IgD-negative memory B cell (primary cell): ENCODE measurements at regions not wholly inside any gene's neighbourhood (a gene's known extent, or its start where the extent isn't known, plus 50 kb on each side); places are given as distances from the start of the nearest gene placed in this dataset.

ENCODE experiments used
- H3K27ac Mint-ChIP-seq, 3 donors: one replicate each; pipeline ENCODE4 v1.8.0; 2020 to 2022; ENCODE audit warnings: mild to moderate bottlenecking in 3 of 3, mixed read lengths in 3 of 3, moderate library complexity in 1 of 3
- H3K27me3 Mint-ChIP-seq: one replicate; pipeline ENCODE4 v1.8.0; 2021; ENCODE audit warnings: mixed read lengths
- H3K36me3 Mint-ChIP-seq: one replicate; pipeline ENCODE4 v1.8.0; 2020; ENCODE audit warnings: mild to moderate bottlenecking, mixed read lengths
- H3K4me1 Mint-ChIP-seq, 3 donors: one replicate each; pipeline ENCODE4 v1.8.0; 2020 to 2022; ENCODE audit warnings: mixed read lengths in 3 of 3, mild to moderate bottlenecking in 1 of 3
- H3K4me3 Mint-ChIP-seq, 4 donors: one replicate each; pipeline ENCODE4 v1.8.0; 2020 to 2022; ENCODE audit warnings: mild to moderate bottlenecking in 4 of 4, mixed read lengths in 4 of 4, moderate library complexity in 3 of 4
- H3K9me3 Mint-ChIP-seq, 3 donors: one replicate each; pipeline ENCODE4 v1.8.0; 2020 to 2021; ENCODE audit warnings: mixed read lengths in 3 of 3, mild to moderate bottlenecking in 1 of 3

DNA sequence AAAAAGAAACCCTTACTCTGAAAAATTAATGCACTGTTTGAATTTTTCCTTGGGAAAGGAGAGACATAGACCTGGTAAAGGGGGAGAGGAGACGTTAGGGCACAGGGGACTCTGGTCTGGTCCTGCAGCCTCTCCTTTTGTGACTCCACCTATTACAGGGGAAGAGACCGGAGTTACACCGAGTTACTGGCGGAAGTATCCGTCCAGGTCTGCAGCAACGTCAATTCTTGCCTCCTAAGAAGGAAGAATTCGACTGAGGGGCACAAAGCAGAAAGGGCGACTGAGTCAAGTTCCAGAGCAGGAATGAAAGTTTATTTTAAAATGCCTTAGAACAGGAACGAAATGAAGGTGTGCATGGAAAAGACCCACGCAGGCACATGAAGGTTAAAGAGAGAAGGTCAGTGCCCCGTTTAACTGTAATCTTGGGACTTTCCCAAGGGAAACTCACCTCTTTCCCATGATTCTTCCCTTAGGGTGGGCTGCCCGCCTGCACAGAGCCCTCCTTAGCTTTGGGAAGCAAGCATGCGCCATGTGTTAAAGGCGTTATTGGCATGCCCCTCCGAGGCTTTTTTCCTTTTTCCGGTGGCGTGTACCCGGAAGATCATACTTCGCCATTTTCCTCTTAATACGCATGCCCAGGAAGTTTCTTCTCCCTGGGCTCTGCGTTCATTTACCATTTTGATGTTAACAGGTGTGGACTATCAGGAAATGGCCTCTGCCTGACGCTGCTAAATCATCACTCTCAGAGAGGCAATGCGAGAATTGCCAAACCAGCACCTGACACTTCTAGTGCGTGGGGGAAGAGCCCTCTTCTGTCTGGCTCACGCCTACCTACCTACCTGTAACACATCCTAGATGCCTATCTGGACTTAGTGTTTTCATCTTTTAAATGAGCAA is 409.6 kb upstream of the PAPPA start:
- Mint-ChIP-seq H3K27ac (no peak overlapping the region), H3K4me1 (no peaks in the 10 kb centered on the region), H3K4me3 (no peak overlapping the region), H3K36me3 (no peaks in the 10 kb centered on the region), H3K9me3 (no peaks in the 10 kb centered on the region), H3K27me3 (no peaks in the 10 kb centered on the region)

DNA sequence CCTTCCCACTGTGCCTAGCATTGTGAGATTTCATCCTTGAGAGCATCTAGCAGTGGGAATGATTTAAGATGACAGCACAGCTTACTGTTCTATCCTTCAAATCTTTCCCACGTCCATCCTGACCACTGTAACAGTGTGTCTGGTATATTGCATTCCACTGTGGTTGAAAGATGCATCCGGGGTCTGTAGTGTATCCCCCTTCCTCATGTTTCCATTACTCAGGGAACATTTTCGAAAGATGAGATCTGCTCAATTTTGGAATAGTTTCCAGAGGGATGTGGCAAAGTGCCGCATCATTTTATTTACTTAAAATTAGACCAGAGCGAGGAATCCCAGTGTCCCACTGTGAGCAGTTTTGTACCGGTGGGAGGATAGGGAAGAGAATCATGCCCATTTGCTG is 407.1 kb upstream of the PAPPA start:
- no peak overlapping the region for H3K4me3 Mint-ChIP-seq
- H3K9me3 Mint-ChIP-seq, result no peaks in the 10 kb centered on the region
- no peaks in the 10 kb centered on the region for H3K4me1 Mint-ChIP-seq
- H3K36me3 Mint-ChIP-seq, result no peaks in the 10 kb centered on the region
- H3K27ac Mint-ChIP-seq, result no peak overlapping the region
- H3K27me3 Mint-ChIP-seq, result no peaks in the 10 kb centered on the region

DNA sequence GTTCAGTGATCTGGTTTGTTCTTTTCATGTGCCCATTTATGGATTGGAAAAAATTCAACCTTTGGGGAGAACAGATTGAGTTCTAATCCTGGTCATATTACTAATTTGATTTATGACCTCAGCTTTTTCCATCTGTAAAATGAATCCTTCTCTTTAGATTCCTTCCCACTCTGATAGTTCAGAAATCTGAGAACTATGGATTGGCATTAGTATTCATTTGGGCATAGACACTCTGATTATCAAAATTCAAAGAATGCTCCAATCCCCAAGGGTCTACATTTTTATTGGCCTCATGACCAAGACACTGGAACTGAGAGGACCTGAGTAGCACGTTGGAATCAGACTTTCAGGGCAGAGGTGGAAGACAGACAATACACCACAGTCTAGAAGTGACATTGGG is 405.9 kb upstream of the PAPPA start:
- Mint-ChIP-seq H3K4me1 (no peaks in the 10 kb centered on the region), H3K27ac (no peak overlapping the region)

DNA sequence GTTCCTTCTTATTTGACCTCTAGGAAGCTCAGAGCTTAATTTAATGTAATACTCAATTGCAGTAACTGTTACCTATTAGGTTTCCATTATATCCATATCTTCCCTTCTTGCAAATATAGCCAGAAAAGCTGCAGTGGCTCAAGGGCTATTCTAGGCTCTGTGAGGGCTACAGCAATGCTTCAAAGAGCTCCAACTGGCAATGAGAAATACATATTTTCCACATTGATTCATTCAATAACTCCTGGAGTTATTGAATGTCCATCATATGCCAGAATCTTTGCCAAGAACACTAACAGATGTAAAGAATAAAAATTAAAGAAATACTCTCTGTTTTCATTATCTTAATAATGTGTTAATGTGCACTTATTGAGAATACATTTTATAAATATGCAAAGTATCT is 396.9 kb upstream of the PAPPA start:
- no peaks in the 10 kb centered on the region for H3K36me3 Mint-ChIP-seq
- H3K27ac Mint-ChIP-seq, result no peak overlapping the region
- H3K4me3 Mint-ChIP-seq, result no peak overlapping the region
- H3K4me1 Mint-ChIP-seq, result no peaks in the 10 kb centered on the region
- peaks cover 4 to 11% (median 7%) of the 10 kb centered on the region in 3 donors for H3K9me3 Mint-ChIP-seq
- no peaks in the 10 kb centered on the region for H3K27me3 Mint-ChIP-seq

More for the DNA sequence above, 405.9 kb upstream of the PAPPA start:
- H3K4me3 Mint-ChIP-seq, result no peak overlapping the region
- no peaks in the 10 kb centered on the region for H3K27me3 Mint-ChIP-seq
- H3K9me3 Mint-ChIP-seq, result no peaks in the 10 kb centered on the region
- no peaks in the 10 kb centered on the region for H3K36me3 Mint-ChIP-seq

DNA sequence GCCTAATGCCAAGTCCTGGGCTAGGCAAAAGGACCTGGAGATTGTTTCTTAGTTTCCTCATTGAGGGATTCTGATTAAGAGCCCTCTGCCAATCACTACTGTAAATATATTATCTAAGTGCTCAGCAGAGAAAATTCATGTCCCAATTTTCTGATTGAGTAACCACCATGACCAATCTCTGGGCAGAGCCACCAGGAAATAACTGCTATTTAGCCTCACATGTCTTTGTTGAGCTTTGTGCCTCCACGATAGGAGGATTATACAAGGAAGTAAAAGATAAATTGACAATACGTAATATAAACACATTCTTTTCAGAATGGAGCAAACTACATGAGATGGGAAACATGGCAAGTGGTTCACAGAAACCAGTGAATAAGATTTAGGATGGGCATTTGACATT is 396.1 kb upstream of the PAPPA start:
- Mint-ChIP-seq H3K4me3 (no peak overlapping the region), H3K27me3 (no peaks in the 10 kb centered on the region), H3K36me3 (no peaks in the 10 kb centered on the region), H3K4me1 (no peaks in the 10 kb centered on the region), H3K9me3 (peaks cover 4 to 11% (median 7%) of the 10 kb centered on the region in 3 donors), H3K27ac (no peak overlapping the region)

DNA sequence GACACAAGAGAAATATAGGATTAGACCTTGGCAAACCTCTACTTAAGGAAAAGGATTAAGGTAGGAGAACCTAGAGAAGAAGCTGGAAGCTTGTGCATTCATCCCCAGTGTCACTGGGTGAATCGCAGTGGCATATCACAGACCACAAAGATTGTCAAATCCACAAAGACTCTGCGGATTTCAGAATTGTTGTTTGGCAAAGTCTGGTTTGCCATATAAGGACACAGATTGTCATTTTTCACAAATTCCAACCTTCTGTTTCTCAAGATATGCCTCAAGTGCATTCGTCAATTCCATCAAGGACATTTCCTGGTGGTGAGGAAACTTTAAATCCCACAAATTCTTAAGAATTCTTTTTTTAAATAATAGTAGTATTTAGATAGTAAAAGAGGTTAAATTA is 395.1 kb upstream of the PAPPA start:
- H3K36me3 Mint-ChIP-seq, result no peaks in the 10 kb centered on the region

DNA sequence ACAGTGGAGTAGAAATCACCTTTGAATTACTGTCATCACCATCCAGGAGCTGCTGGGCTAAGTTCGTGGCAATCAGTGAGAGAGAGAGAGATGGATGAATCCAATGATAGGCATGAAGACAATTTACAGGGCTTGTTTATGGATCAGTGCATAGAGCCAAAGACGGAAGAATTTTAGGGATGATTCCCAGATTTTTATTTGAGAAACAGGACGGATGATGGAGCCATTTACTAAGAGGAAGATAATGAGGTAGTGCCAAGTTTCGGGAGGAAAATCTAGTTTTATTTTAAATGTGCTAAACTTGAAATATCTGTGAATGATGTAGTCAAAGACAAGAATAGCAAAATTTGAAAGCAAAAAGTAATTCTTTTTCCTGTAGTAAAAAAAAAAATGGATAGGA is 394.2 kb upstream of the PAPPA start:
- H3K27ac Mint-ChIP-seq, result no peak overlapping the region
- peaks cover 3 to 16% (median 4%) of the 10 kb centered on the region in 3 donors for H3K9me3 Mint-ChIP-seq
- H3K36me3 Mint-ChIP-seq, result no peaks in the 10 kb centered on the region
- no peak overlapping the region for H3K4me3 Mint-ChIP-seq
- no peaks in the 10 kb centered on the region for H3K27me3 Mint-ChIP-seq
- no peaks in the 10 kb centered on the region for H3K4me1 Mint-ChIP-seq

More for the DNA sequence above, 395.1 kb upstream of the PAPPA start:
- Mint-ChIP-seq H3K4me3 (no peak overlapping the region), H3K27me3 (no peaks in the 10 kb centered on the region), H3K4me1 (no peaks in the 10 kb centered on the region), H3K9me3 (peaks cover 3 to 11% (median 4%) of the 10 kb centered on the region in 3 donors), H3K27ac (no peak overlapping the region)

DNA sequence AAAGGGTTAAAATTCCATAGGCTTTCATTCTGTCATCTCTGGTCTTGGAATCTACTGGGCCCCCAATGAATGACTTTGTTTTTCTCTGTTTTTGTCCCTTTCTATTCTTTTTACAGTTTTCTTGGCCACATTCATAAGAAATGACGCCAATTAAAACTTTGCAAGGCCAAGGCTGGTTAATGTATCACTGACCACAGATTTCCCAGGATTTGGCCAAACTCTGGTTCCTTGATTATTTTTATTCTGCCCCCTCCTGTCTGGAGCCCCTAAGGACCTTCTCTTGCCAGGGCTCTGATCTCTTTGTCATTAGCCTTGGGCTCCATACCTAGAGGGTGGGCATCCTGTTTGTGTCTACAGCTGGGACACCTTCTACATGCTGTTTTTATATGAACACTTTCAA is 388.9 kb upstream of the PAPPA start:
- Mint-ChIP-seq H3K27ac (no peak overlapping the region), H3K4me3 (peak overlapping the region in 1 of 4 donors; percentile 9), H3K9me3 (peaks cover 1 to 10% (median 3%) of the 10 kb centered on the region in 3 donors), H3K27me3 (no peaks in the 10 kb centered on the region), H3K36me3 (no peaks in the 10 kb centered on the region), H3K4me1 (no peaks in the 10 kb centered on the region)

DNA sequence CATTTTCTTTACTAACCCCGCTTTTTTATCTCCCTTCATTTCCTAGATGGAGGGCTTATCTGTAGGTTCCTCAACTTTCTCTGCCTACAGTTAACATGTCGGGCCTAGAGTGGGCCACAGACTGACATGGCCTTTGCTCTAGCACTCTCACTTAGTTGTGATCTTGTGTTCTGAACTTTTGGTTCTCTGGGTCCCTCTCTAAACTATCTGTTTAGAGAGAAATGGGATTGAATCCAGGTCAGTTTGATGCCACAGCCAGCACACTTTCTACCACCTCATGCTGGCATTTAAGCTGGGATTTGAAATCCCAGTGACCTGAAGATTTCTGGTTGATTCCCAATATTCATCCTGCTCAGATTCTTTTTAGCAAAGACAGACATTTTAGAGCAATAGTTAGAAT is 388.5 kb upstream of the PAPPA start:
- Mint-ChIP-seq H3K36me3 (no peaks in the 10 kb centered on the region), H3K27ac (no peak overlapping the region), H3K9me3 (peaks cover 1 to 11% (median 3%) of the 10 kb centered on the region in 3 donors), H3K4me1 (no peaks in the 10 kb centered on the region), H3K4me3 (peak overlapping the region in 1 of 4 donors; percentile 9), H3K27me3 (no peaks in the 10 kb centered on the region)

DNA sequence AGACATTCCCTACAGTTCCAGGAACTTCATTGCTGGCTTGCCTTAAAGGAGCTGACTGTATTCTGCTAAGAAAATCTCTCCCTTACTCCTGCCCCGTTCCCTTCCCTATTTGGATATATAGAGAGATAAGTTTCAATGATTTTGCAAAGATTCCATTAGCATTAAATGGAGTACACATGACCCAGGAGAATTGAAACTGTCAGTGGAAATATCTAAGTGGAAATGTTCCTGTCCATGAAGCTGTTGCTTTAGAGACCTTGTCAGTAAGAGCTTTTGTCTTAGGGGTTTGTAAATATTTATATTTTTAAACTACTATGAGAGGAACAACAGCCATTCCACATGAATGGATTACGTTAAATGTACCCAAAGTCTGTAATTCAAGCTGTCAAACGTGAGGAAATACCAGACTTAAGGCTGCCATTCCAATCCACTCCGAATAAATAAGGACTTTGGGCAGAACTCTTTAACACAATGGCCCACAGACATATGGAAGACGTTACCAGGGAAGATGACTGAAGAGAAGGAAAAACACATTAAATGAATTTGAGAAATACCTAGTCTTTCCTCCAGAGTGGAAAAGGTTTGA is 387.1 kb upstream of the PAPPA start:
- H3K27me3 Mint-ChIP-seq, result no peaks in the 10 kb centered on the region
- no peaks in the 10 kb centered on the region for H3K36me3 Mint-ChIP-seq
- no peaks in the 10 kb centered on the region for H3K4me1 Mint-ChIP-seq
- no peak overlapping the region for H3K27ac Mint-ChIP-seq
- peaks cover 1 to 11% (median 1%) of the 10 kb centered on the region in 3 donors for H3K9me3 Mint-ChIP-seq
- no peak overlapping the region for H3K4me3 Mint-ChIP-seq

DNA sequence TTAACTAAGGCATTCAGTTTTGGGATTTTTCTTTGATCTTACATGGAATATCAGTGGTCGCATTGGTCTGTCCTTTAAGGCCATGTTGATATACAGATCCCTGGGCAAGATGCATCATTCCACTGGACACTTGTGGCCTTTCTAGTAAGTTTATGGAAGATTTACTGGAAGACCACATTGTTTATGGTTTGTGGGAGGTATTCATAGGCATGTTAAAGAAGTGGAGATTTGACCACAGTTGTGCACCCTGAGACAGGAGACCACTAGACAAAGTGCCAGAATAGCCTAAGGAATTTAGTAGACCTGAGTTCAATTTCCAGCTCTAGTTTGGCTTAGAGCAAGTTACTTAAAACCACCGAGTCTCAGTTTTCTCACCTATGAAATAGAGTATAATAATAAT is 383.1 kb upstream of the PAPPA start:
- H3K4me3 Mint-ChIP-seq, result no peak overlapping the region
- no peaks in the 10 kb centered on the region for H3K4me1 Mint-ChIP-seq
- H3K36me3 Mint-ChIP-seq, result no peaks in the 10 kb centered on the region
- H3K27ac Mint-ChIP-seq, result no peak overlapping the region
- H3K27me3 Mint-ChIP-seq, result no peaks in the 10 kb centered on the region
- peaks cover 0 to 6% (median 1%) of the 10 kb centered on the region in 3 donors for H3K9me3 Mint-ChIP-seq

DNA sequence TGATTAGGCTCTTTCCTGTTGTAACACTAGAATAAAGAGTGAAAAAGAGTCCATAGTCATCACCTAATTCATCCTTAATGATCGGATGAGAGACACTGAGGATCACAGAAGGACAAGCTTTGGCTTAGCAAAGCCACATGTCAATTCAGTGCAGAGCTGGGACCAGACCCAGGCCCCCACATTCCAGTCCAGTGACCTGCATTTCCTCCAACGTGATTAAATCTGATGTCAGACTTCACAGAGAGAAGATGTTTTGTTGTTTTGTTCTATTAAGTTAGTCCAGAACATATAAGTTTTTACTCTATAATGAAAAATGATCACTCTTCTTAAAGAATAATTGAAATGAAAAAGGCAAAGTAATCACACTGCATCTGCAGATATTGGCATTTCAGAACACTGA is 377.9 kb upstream of the PAPPA start:
- Mint-ChIP-seq H3K27ac (no peak overlapping the region), H3K4me1 (no peaks in the 10 kb centered on the region), H3K4me3 (no peak overlapping the region), H3K9me3 (peaks cover 0 to 6% (median 2%) of the 10 kb centered on the region in 3 donors), H3K27me3 (no peaks in the 10 kb centered on the region), H3K36me3 (no peaks in the 10 kb centered on the region)

DNA sequence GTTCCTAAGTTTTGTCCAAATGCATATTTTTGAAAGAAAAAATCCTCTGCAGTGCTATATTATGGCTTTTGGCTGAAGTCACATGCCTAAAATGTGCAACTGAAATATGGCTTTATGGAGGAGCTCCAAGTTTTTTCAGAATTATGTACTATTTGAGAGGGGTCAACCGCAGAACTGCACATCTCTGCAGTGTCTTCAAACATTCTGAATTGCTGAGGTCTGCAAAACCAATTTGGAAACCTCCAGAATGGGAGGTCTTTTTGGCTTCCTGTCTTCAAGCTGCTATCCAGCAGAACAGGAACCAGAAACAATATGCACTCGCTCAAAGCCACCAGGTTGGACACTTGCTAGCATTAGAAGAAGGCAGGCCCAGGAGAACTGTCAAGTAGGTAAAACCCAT is 376.0 kb upstream of the PAPPA start:
- Mint-ChIP-seq H3K4me1 (no peaks in the 10 kb centered on the region), H3K27me3 (peaks cover 2% of the 10 kb centered on the region), H3K4me3 (no peak overlapping the region), H3K9me3 (peaks cover 0 to 12% (median 2%) of the 10 kb centered on the region in 3 donors), H3K27ac (no peak overlapping the region), H3K36me3 (peaks cover 2% of the 10 kb centered on the region)

DNA sequence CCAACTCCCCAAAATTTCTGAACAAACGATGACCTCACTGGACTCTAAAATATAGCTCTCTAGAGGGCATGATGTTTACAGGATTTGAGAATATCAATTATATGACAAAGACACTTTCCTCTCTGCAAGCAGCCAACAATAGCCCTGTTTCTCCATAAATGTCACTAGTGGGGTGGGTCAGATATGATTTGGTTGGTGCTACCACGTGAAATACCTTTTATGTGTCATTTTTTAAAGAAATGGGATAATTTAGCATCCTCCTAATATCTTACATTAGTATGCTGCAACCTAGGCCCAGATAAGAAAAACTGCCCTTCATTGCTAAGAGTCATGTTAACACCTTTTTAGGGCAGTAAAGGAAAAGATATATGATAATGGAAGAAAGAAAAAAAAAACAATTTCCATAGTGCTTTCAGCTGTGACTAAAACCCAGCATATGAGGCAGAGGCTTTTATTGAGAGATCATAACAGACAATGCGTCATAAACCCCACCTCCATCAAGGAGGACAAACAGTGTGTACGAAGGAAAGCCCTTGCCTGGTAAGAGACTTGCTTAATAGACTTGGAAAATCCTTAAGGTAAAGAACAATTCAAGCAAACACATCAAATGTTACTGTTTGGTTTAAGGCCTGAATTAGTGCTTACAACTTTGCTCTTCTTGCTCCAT is 372.4 kb upstream of the PAPPA start:
- H3K27ac Mint-ChIP-seq, result no peak overlapping the region
- H3K4me1 Mint-ChIP-seq, result no peaks in the 10 kb centered on the region
- H3K9me3 Mint-ChIP-seq, result peaks cover 0 to 13% (median 2%) of the 10 kb centered on the region in 3 donors
- peaks cover 2% of the 10 kb centered on the region for H3K36me3 Mint-ChIP-seq
- no peak overlapping the region for H3K4me3 Mint-ChIP-seq
- peaks cover 2% of the 10 kb centered on the region for H3K27me3 Mint-ChIP-seq

DNA sequence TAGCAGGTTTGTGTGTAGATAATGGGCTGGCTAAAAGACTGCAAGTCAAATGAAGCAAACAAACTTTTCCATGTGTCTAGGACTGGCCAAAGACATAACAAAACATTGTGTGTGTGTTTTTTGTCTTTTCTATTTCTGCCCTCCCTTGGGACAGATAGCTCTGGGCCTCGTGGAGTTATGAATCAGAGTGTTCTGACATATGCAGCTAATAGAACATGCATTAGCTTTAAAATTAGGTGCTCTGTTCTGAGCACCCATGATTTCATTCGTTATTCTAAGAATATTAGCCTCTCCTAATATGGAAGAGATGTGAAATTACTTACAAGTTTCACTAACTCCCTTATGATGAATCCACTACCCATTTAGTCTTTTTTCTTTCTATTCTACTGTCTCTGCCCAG is 367.3 kb upstream of the PAPPA start:
- H3K9me3 Mint-ChIP-seq, result peaks cover 0 to 7% (median 5%) of the 10 kb centered on the region in 3 donors
- no peak overlapping the region for H3K4me3 Mint-ChIP-seq
- H3K27ac Mint-ChIP-seq, result no peak overlapping the region
- H3K27me3 Mint-ChIP-seq, result peaks cover 2% of the 10 kb centered on the region
- H3K36me3 Mint-ChIP-seq, result peaks cover 2% of the 10 kb centered on the region
- H3K4me1 Mint-ChIP-seq, result no peaks in the 10 kb centered on the region
